ENCODE measurements at regions not wholly inside any gene's neighbourhood (a gene's known extent, or its start where the extent isn't known, plus 50 kb on each side); places are given as distances from the start of the nearest gene placed in this dataset.

DNA sequence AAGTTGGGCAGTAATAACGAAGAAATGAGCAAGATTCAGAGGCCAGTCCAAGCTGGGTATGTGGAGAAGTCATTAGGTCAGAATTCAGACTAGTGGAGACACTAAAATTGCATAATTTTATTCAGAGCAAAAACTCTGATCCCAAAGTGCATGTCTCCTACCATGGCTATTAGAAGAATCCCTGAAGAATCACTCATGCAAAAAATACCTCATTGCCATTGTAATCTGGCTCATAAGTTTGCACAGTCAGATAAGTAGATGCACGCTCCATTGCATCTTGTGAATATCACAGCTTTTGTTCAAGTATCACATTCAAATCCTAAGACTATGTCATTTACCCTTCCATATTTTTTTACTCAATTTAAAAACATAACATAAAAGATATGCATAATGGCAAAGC, 692.2 kb upstream of the KLHL29 start:
- TF ChIP-seq, protein P1, sequence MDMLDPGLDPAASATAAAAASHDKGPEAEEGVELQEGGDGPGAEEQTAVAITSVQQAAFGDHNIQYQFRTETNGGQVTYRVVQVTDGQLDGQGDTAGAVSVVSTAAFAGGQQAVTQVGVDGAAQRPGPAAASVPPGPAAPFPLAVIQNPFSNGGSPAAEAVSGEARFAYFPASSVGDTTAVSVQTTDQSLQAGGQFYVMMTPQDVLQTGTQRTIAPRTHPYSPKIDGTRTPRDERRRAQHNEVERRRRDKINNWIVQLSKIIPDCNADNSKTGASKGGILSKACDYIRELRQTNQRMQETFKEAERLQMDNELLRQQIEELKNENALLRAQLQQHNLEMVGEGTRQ (CRISPR knock-in tag; IDR thresholded peaks at IDR 0.05) = no peak
- TF ChIP-seq GABPB1 (CRISPR knock-in tag; IDR thresholded peaks at IDR 0.05) (no peak), NR1H2 (CRISPR knock-in tag; IDR thresholded peaks at IDR 0.05) (no peak)
- TF ChIP-seq, protein P2, sequence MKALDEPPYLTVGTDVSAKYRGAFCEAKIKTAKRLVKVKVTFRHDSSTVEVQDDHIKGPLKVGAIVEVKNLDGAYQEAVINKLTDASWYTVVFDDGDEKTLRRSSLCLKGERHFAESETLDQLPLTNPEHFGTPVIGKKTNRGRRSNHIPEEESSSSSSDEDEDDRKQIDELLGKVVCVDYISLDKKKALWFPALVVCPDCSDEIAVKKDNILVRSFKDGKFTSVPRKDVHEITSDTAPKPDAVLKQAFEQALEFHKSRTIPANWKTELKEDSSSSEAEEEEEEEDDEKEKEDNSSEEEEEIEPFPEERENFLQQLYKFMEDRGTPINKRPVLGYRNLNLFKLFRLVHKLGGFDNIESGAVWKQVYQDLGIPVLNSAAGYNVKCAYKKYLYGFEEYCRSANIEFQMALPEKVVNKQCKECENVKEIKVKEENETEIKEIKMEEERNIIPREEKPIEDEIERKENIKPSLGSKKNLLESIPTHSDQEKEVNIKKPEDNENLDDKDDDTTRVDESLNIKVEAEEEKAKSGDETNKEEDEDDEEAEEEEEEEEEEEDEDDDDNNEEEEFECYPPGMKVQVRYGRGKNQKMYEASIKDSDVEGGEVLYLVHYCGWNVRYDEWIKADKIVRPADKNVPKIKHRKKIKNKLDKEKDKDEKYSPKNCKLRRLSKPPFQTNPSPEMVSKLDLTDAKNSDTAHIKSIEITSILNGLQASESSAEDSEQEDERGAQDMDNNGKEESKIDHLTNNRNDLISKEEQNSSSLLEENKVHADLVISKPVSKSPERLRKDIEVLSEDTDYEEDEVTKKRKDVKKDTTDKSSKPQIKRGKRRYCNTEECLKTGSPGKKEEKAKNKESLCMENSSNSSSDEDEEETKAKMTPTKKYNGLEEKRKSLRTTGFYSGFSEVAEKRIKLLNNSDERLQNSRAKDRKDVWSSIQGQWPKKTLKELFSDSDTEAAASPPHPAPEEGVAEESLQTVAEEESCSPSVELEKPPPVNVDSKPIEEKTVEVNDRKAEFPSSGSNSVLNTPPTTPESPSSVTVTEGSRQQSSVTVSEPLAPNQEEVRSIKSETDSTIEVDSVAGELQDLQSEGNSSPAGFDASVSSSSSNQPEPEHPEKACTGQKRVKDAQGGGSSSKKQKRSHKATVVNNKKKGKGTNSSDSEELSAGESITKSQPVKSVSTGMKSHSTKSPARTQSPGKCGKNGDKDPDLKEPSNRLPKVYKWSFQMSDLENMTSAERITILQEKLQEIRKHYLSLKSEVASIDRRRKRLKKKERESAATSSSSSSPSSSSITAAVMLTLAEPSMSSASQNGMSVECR (CRISPR knock-in tag; IDR thresholded peaks at IDR 0.05; ENCODE audit: borderline replicate concordance) = no peak
- TF ChIP-seq, protein P3, sequence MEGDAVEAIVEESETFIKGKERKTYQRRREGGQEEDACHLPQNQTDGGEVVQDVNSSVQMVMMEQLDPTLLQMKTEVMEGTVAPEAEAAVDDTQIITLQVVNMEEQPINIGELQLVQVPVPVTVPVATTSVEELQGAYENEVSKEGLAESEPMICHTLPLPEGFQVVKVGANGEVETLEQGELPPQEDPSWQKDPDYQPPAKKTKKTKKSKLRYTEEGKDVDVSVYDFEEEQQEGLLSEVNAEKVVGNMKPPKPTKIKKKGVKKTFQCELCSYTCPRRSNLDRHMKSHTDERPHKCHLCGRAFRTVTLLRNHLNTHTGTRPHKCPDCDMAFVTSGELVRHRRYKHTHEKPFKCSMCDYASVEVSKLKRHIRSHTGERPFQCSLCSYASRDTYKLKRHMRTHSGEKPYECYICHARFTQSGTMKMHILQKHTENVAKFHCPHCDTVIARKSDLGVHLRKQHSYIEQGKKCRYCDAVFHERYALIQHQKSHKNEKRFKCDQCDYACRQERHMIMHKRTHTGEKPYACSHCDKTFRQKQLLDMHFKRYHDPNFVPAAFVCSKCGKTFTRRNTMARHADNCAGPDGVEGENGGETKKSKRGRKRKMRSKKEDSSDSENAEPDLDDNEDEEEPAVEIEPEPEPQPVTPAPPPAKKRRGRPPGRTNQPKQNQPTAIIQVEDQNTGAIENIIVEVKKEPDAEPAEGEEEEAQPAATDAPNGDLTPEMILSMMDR (IDR thresholded peaks at IDR 0.05) = no peak

Data from WTC11 (cell line).